Fibroblast of lung (primary cell): ENCODE measurements at regions not wholly inside any gene's neighbourhood (a gene's known extent, or its start where the extent isn't known, plus 50 kb on each side); places are given as distances from the start of the nearest gene placed in this dataset.

Source experiments
- CTCF ChIP-seq, 2 donors: IDR thresholded peaks in 1 of 2; conservative IDR thresholded peaks in 1 of 2; 1 replicate in 1 of 2; 2 replicates in 1 of 2; pipeline ENCODE4 v1.5.1; 2011 to 2012; ENCODE audit warnings: low read length in 2 of 2, control low read depth in 1 of 2, inconsistent platforms in 1 of 2, low read depth in 1 of 2, mild to moderate bottlenecking in 1 of 2
- EZH2 ChIP-seq: IDR thresholded peaks from 2 replicates; pipeline ENCODE4 v1.5.1; 2012; ENCODE audit warnings: low read length, control low read depth, mild to moderate bottlenecking; ENCODE audit errors: missing control alignments

GRCh38 chr6:77366798-77367197, 96.5 kb downstream of the HTR1B start:
- TF ChIP-seq CTCF (conservative IDR thresholded peaks at IDR 0.05 in 1 of 2, IDR thresholded peaks at IDR 0.05 in 1 of 2; ENCODE audit: low read depth in 1 of 2, low read length in 2 of 2) (no peak), EZH2 (no peak)
